Right lung (tissue), 2 donors: ENCODE measurements at regions not wholly inside any gene's neighbourhood (a gene's known extent, or its start where the extent isn't known, plus 50 kb on each side); places are given as distances from the start of the nearest gene placed in this dataset.

ENCODE experiments used
- DNase-seq, 2 donors: peaks; one replicate each; pipeline ENCODE4 v3.0.0-alpha.2; 2013

DNA sequence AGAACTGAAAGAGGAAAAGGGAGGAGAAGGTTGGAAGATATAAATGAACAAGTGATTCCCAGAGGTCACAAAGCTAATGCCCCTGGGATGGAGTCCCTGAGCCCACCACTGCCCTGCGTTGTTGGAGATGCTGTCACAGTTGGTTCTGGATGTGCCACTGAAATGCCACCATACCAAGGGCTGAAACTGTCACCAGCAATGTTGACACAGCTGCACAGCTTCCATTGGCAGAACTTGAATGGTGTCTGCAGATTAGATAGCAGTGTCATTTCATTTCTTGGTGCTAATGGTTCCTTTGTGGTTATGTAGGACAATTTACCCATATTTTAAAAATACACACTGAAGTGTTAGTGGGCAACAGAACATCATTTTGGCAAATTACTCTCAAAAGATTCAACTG is 120.7 kb downstream of the TBXT start:
- DNase-seq, result no peak

DNA sequence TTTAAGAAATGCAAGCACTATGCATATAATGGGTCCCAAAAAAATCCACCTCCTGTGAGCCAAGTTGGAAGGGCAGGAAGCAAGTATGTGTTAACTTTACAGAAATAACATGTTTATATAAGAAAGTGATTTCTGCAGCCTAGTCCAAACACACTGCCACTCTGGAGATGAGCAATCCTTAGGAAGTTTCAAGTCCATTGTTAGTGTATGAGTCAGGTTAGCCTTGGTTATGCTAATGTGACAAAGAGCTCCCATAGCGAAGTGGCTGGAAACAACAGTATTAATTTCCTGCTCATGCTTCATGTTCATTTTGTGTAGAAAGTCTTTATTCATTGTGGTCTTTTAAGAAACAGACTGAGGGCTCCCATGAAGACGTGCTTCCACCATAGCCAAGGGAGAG is 121.4 kb downstream of the TBXT start:
- no peak for DNase-seq

DNA sequence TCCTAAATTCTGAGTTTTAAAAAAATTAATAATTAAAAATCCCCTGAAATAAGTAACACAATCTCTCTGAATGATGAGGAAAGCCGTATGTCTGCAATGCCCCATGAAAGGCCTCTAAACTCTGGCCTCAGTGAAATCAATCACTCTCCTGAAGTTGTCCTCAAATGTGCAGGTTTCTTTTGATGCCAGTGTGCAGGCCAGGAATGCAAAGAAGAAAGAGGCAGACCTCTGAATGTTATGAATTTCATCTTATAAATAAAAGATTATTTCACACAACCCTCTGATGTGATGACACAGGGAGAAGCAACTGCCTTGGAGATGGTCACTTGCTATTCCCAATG is 121.8 kb downstream of the TBXT start:
- DNase-seq, result no peak

DNA sequence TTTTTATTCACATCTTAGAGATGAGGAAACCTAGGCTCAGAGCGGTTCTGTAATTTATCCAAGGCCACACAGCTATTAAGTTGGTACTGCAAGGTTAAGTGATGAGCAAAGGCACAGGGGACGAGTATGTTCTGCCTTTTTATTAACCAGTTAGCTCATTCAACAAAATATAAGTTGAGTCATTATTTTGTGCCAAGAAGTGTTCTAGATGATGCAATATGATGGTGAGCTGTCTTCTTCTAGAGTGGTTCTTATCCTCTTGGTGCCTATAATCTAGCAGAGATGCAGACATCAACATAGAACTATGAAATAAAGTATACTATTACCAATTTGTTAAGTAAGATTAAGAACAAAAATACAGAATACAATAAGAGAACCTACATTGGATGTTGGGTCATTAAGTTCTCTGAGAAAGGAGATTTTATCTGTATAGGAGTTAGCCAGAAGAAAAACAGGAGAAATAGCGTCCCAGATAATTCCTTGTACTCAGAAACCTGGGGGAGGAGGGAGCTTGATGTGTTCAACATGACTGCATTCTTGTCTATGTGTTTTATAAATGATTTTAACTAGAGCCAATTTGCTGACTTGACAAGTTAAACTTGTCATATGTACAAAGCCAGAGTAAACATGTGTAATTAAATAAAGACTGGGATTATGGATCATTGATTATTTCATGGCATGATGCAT is 122.3 kb downstream of the TBXT start:
- no peak for DNase-seq

DNA sequence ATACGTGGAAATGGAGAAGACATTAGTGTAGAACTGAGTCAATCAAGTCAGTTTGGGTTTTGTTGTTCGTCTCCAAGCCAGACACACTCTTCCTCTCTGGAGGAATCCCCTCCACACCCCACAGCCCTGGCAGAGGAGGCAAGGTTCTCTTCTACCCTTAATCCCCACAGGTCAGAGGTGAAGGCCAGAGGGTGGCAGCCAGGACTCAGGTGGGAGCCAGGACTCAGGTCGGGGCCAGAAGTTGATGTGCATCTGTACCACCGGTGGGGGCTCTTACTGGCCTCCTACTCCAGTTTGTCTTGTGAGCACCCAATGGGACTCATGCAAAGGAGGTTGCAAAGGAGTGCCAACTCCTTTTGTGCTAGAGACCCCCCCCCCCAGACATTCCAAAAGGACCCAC is 126.4 kb downstream of the TBXT start:
- DNase-seq, result no peak

DNA sequence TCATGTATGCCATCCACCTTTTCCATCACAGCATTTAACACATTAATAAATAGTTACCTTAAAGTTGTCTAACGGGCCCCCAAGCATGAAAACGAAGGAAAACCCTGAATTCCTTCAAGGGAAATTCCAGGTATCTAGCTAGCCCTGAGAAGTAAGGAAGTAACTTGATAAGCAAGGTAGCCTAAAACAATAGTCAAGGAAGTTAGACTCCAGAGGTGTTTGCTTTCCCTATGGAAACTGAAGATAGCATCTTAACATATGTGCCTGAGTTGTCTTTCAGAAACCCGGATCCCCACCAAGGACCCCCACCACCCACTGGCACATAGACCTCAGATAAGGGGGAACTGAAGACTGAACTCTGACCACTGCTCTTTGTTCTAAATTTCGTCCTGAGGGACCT is 127.4 kb downstream of the TBXT start:
- no peak for DNase-seq

DNA sequence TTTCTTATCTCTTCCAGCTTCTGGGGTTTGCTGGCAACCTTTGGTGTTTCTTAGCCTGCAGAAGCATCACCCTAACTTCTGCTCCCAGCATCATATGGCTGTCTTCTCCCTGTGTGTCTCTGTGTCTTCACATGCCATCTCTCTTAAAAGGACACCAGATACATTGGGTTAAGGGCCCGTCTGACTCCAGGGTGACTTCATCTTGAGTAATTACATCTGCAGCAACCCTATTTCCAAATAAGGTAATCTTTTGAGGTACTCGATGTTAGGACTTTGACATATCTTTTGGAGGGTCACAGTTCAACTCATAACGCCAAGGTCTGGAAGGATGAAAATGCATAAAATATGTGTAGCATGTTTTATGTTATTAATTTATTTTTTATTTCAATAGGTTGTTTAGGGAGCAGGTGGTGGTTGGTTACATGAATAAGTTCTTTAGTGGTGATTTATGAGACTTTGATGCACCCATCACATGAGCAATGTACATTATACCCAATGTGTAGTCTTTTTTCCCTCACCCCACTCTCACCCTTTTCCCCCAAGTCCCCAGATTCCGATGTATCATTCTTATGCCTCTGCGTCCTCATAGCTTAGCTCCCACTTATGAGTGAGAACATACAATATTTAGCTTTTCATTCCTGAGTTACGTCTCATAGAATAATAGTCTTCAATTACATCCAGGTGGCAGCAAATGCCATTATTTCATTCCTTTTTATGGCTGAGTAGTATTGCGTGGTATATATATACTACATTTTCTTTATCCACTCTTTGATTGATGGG is 131.1 kb downstream of the TBXT start:
- DNase-seq, result no peak

DNA sequence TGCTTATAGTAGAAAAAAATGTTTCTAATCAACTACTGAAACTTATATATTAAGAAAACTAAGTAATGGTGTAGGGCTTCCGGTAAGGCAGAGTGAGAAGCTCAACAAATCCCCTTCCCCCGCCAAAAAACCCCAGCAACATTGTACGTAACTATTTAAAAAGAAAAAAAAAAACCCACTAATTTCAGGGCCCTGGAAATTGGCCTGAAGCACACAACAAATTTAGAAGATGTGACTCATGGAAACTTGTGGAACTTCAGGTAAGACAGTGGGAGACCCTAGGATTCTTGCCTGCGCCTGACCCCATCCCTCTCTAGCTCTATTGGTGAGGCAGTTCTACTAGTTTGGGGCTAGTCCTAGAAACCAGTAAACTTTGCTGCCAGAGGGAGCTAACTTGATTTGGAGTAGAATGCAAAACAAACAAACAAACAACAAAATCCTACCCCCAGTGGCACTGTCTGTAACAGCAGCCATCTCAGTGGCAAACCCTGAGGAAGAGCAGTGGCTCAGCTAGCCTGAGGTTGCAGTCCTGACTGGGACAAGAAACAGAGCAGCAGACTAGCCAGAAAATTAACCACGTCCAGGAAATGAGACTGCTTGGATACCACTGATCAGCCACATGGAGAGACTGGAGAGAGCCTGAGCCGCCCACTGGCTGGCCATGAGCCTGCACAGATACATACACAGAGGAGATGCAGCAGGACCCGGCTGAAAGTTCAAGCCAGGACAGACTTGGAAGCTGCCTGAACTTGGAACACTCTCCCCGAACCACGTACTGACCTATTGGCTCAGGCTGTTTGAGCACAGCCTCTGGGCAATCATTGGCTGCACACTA is 135.1 kb downstream of the TBXT start:
- no peak for DNase-seq

DNA sequence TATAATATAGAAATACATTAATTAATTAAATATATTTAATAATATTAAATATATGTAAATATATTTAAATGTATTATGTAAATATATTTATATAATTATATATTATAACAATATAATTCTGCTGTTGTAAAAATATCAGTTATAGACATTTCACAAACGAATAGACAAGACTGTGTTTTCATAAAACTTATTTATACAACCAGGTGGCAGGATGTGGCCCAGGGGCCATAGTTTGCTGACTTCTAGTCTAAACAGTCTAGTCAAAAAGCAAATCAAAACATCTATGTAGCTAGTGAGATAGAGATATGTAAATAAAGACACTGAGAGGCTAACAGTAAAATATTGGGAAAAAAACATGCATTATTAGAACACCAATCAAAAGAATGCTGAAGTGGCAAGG is 136.4 kb downstream of the TBXT start:
- DNase-seq, result no peak

DNA sequence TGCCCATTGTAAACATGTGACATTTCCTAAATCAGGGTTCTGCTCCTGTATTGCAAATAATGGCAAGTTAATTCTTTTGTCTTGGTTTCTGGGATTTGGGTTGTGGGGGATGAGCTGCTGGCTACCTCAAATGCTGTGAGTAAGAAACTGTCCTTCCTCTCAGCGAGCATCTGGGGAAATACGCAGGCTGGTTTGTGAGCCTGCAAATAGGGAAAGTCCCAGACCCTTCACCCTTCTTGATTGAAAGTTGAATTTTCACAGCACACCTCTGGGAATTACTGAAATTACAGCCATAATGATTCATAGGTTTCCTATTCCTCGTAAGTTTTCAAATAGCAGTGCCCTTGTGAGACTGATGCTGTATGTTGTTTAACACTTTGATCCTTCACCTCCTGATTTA is 138.1 kb downstream of the TBXT start:
- no peak for DNase-seq

DNA sequence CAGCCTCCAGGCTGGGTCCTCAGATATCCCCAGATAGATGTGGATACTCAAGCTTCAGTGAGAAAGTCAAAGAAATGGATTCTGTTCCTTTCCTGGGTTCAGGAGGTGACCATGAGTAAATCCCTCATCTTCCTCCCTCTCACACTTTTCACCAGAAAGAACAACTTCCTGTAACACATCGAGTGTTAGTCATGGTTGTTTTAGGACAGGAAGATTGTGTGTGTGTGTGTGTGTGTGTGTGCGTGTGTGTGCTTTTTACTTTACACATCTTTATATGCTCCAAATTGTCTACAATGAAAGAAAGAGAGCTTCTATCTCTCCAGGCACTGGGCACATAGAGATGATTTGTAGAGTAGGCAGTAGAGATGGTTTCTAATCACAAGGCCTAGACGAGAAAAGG is 139.9 kb downstream of the TBXT start:
- DNase-seq, result no peak

DNA sequence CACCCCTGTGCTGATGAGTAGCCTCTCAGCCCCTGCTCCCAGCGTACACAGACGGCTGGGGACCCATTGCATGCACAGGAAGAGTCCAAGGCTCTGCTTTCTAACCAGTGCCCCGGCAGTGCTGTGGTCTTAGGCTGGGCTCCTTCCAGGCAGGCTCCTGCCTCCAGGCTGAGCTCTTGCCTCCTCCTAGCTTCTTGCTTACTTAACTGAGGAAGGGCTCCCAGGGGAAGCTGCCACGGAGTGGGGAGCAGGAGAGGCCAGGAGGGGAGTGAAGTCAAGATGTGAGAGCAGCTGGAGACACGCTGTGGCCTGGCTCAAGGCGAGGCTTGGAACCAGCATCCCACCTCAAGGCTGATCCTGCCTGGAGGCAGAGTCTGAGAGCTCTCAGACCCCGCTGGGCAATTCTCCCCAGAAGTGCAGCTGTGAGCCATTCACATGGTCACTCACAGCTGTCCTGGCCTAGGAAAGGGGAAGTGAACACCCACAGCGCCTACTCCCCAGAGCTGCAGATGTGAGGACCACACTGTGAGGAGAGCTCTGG is 141.0 kb downstream of the TBXT start:
- DNase-seq, result no peak

DNA sequence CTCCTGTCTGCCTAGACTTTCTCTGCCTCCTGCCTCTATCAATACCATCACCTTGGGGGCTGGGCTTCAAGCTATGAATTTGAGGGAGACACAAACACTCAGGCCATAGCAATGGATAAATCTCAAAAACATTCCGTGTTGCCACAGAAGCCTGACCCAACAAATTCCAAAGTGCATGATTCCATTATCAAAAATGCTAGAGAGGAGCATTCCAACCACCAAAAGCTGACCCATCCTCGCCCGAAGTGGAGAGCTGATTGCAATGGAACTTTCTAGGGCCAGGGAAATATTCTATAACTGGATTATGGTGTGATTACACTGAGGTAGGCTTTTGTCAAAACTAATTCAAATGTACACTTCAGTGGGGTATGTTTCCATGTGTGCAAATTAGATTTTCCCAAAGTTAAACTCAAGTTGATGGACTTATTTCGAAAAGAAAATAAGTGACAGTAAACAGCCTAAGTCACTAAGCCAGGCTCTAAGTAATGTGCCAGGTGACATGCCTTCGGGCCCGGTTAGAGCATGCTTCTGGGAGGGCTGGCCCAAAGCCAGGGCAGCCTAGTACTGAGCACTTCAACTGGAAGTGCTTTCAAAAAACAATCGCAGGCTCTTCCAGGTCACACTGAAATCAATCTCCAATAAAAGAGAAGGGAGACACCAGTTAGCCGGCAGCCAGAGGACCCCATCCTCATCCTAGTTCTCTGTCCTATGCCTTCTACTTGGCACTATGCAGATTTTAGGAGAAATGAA is 142.3 kb downstream of the TBXT start:
- DNase-seq, result no peak

DNA sequence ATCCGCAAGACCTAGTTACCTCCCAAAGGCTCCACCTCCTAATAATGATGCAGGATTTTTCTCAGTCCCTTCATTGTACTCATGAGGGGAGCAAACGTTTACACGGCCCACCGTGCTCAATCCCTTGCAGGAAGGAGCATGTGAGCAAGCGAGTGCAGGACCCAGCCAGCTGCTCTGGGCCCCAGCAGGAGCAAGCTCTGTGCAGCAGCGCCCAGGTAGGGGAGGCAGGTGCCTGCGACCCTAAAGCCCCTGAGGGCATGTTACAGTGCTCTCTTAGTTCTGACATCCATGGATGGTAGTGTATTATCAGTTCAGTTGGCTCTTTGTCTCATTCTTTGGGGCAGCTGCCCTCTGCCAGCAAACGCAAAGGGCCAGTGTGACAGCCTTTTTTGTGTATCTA is 143.4 kb downstream of the TBXT start:
- DNase-seq, result no peak

DNA sequence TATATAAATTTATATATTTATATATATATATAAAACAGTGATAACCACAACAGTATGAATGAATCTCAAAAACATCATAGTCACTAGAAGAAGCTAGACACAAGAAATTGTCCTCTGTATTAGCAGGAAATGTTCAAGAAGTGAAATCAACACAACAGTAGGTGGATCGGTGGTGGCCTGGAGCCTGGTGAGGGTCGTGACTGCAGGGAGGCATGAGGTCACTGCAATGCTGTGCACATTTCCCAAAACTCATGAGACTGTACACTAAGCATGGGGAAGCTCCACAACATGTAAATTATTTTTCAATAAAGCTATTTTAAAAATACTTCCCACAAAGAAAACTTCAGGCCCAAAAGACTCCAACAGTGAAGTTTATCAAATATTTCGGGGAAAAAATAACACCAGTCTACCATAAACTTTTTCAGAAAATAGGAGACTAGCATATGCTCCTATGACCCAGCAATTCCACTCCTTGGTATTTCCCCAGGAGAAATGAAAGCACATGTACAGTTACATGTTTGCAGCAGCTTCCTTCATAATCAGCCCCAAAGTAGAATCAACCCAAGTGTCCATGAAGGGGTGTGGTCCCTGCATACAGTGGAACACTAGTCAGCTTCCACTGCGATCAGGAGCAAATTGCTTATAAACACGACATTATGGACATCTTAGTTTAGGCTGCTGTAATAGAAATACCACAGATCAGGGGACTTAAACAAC is 144.2 kb downstream of the TBXT start:
- DNase-seq, result no peak

DNA sequence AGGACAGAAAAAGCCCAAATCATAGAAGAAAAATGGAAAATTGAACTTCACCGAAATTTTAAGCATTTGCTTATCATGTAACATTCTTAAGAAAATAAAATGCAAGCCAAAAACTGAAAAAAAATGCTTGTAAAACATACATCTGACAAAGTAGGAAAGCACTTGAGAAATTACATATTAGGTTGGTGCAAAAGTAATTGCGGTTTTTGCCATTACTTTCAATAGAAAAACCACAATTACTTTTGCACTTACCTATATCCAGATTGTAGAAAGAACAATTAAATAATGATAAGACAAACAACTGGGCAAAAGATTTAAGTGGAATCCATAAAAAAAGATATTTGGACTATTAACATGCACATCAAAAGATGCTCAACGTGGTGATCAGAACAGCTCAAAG is 146.2 kb downstream of the TBXT start:
- DNase-seq, result no peak

DNA sequence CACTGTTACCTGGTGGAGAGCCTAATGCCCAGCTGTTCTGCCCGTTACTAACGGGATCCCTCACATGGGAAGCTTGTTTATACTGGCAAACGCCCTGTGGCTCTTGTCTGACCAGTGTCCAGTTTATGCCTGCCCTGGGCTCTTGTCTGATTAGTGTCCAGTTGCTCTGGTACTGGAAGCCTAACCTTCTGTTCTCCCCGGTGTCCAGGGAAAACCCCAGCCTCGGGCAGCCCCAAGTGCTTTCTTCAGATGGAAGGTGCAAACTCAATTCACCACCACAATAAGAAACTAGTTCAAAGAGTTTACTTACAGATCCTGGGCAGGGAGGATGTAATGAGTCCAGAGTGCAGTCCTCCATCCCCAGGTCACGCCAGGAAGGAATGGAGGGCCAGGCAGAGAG is 148.4 kb downstream of the TBXT start:
- DNase-seq, result no peak

DNA sequence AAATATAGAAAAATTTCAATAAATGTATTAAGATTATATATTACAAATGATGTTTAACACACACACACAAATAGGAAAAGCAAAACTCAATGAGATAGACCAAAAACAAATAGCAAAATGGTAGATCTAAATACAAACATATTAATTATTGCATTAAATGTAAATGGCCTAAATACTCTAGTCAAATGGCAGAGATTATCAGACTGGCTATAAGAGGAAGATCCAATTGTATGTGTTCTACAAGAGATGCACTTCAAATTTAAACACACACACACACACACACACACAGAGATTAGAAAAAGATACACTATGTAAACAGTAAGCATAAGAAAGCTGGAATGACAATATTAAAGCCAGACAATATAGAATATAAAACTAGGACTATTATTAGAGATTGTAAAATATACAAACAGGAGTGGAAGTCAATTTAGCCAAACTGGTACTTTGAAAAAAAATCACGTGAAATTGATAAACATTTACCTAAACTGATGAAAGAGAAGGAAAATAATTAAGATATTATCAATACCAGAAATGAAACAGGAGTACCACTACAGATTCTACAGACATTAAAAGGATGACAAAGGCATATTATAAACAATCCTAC is 150.5 kb downstream of the TBXT start:
- DNase-seq, result no peak

DNA sequence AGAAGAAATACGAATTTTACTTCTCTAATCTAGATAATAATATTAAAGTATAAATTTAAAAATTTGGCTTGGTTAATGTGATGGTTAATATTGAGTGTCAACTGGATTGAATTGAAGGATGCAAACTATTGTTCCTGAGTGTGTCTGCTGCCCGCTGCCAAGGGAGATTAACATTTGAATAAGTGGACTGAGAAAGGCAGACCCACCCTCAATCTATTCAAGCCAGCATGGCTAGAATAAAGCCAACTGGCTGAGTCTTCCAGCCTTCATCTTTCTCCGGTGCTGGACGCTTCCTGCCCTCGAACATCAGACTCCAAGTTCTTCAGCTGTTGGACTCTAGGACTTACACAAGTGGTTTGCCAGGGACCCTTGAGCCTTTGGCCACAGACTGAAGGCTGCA is 152.7 kb downstream of the TBXT start:
- no peak for DNase-seq

DNA sequence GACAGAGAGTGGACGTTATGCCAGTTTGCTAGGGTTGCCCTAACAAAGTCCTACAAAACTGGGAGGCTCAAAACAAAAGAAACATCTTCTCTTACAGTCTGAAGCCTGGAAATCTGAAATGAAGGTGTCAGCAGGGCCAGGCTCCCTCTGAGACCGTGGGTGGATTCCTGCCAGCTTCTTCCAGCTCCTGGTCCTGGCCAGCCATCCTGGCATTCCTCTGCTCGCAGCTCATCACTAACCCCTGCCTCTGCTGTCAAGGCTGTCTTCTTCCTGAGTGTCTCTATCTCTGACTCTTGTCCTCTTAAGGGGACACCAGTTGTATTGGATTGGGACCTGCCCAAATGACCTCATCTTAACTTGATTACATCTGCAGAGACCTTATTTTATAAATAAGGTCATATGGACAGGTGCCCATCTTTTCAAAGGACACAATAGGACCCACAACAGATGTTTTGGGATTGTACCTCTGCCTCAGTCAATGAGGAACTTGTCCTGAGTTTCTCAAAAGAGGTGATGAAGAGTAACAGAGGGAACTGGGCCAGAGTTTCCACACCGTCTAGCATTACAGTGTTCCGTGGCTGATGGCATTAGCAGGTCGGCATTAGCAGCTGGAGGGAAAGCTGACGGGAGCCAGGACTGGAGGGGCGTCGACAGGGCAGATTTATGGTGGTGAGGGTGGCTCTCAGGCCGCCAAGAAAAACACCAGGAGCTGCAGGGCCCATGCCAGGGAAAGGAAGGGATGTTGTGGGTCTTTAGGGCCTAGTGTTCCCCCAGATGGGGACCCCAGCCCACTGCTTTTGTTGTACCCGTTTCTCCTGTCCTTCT is 157.3 kb downstream of the TBXT start:
- DNase-seq, result no peak
